ENCODE measurements at regions not wholly inside any gene's neighbourhood (a gene's known extent, or its start where the extent isn't known, plus 50 kb on each side); places are given as distances from the start of the nearest gene placed in this dataset.

GRCh38 chr14:81767266-81767995 lies 233.8 kb upstream of the SEL1L start:
- no peak overlapping the region for H3K27ac ChIP-seq (ENCODE audit: low read length)
- in situ Hi-C loops (cut with HindIII; ENCODE audit: low pct_unique_long_range_greater_than_20kb, low sequenced_read_pairs), result no loop called here

GRCh38 chr14:81771651-81772275 lies 238.1 kb upstream of the SEL1L start:
- POLR2A ChIA-PET, result no interaction called here
- Histone ChIP-seq H3K27ac (ENCODE audit: low read length) (no peak overlapping the region), H3K4me3 (ENCODE audit: low read depth in 2 of 2, low read length in 2 of 2) (no peak overlapping the region), H3K27me3 (ENCODE audit: control insufficient read depth, insufficient read depth, low read length) (no peaks in the 10 kb centered on the region), H3K9me3 (ENCODE audit: control insufficient read depth, insufficient read depth, low read depth, low read length) (no peaks in the 10 kb centered on the region), H3K4me1 (ENCODE audit: control insufficient read depth, insufficient read depth, low read length) (no peaks in the 10 kb centered on the region), H3K36me3 (ENCODE audit: control insufficient read depth, insufficient read depth, low read length) (no peaks in the 10 kb centered on the region)
- no peak for DNase-seq (ENCODE audit: low read depth, low spot score)
- TF ChIP-seq POLR2AphosphoS5 (IDR thresholded peaks at IDR 0.05; ENCODE audit: low read depth, low read length) (no peak), CTCF (IDR thresholded peaks at IDR 0.05) (no peak), REST (IDR thresholded peaks at IDR 0.05; ENCODE audit: insufficient read depth in 1 of 2, low read depth in 2 of 2, low read length in 1 of 2) (no peak), TCF7L2 (IDR thresholded peaks at IDR 0.05; ENCODE audit: low read depth, low read length) (no peak), SIN3A (IDR thresholded peaks at IDR 0.05; ENCODE audit: borderline replicate concordance, insufficient read depth, low read depth, low read length) (no peak)
- ATAC-seq, result no peak
- CTCF ChIA-PET, result no interaction called here
- in situ Hi-C loops (cut with HindIII; ENCODE audit: low pct_unique_long_range_greater_than_20kb, low sequenced_read_pairs), result no loop called here
- no TSS peak for BruUV-seq (replicated peaks)
- intact Hi-C loops (cut with micrococcal nuclease; ENCODE audit: unreplicated experiment), result no loop called here

More at GRCh38 chr14:81767266-81767995, 233.8 kb upstream of the SEL1L start:
- TF ChIP-seq CTCF (IDR thresholded peaks at IDR 0.05), result no peak
- TF ChIP-seq POLR2AphosphoS5 (IDR thresholded peaks at IDR 0.05; ENCODE audit: low read depth, low read length), result no peak
- no peak for TF ChIP-seq SIN3A (IDR thresholded peaks at IDR 0.05; ENCODE audit: borderline replicate concordance, insufficient read depth, low read depth, low read length)
- no peak for TF ChIP-seq TCF7L2 (IDR thresholded peaks at IDR 0.05; ENCODE audit: low read depth, low read length)
- no peak for TF ChIP-seq REST (IDR thresholded peaks at IDR 0.05; ENCODE audit: insufficient read depth in 1 of 2, low read depth in 2 of 2, low read length in 1 of 2)
- CTCF ChIA-PET, result no interaction called here
- BruUV-seq (replicated peaks), result no TSS peak
- Histone ChIP-seq H3K4me3 (ENCODE audit: low read depth in 2 of 2, low read length in 2 of 2) (no peak overlapping the region), H3K4me1 (ENCODE audit: control insufficient read depth, insufficient read depth, low read length) (no peaks in the 10 kb centered on the region), H3K36me3 (ENCODE audit: control insufficient read depth, insufficient read depth, low read length) (no peaks in the 10 kb centered on the region), H3K27me3 (ENCODE audit: control insufficient read depth, insufficient read depth, low read length) (no peaks in the 10 kb centered on the region), H3K9me3 (ENCODE audit: control insufficient read depth, insufficient read depth, low read depth, low read length) (no peaks in the 10 kb centered on the region)
- no peak for ATAC-seq
- DNase-seq (ENCODE audit: low read depth, low spot score), result no peak
- intact Hi-C loops (cut with micrococcal nuclease; ENCODE audit: unreplicated experiment), result no loop called here
- POLR2A ChIA-PET, result no interaction called here
